ENCODE measurements at regions not wholly inside any gene's neighbourhood (a gene's known extent, or its start where the extent isn't known, plus 50 kb on each side); places are given as distances from the start of the nearest gene placed in this dataset.

- no peak for DNase-seq
These were observed 854.7 kb downstream of the AACS start for GRCh38 chr12:125919856-125920470.

GRCh38 chr12:125922330-125922729 lies 857.1 kb downstream of the AACS start:
- no peak for DNase-seq

GRCh38 chr12:125936502-125936901 lies 871.3 kb downstream of the AACS start:
- no peak for DNase-seq

GRCh38 chr12:125944446-125944845 lies 879.2 kb downstream of the AACS start:
- no peak for DNase-seq

DNA sequence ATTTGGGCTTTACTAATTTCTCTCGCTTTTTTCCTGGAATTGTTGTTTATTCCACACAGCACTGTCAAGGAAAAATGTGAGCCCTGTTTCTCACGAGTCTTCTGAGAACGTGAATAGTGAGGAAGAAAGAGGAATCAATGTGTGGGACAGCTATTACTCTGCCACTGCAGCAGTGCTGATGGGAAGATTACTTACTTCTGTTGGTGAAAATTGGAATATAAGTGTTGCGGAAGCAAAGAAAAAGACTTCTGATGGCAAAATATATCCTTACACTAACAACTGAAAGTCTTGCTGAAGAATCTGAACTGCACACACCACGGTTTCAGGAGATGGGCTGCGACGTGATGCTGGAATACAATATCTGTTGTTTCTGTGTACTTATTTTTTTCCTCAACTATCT lies 884.2 kb downstream of the AACS start:
- DNase-seq: no peak

- DNase-seq: no peak
These were observed 889.1 kb downstream of the AACS start for GRCh38 chr12:125954362-125954761.

GRCh38 chr12:125956186-125956585 lies 891.0 kb downstream of the AACS start:
- no peak for DNase-seq

DNA sequence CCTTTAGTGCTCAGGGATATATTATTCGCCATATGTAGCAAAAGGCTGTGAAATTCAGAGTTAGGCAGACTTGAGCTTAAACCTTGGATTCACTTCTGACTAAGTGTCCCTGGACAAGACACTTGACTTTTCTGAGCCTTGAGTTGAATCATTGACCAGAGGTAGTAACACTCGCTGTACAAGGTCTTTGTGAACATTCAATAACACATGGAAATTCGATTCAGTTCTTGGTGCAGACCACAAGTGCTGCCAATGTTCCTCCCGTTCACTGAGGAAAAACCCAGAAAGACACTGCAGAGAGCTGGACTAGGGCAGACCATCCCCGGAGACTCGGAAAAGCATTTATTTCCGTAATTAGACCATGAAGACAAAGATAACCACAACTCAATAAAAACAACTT lies 901.4 kb downstream of the AACS start:
- DNase-seq: no peak

DNA sequence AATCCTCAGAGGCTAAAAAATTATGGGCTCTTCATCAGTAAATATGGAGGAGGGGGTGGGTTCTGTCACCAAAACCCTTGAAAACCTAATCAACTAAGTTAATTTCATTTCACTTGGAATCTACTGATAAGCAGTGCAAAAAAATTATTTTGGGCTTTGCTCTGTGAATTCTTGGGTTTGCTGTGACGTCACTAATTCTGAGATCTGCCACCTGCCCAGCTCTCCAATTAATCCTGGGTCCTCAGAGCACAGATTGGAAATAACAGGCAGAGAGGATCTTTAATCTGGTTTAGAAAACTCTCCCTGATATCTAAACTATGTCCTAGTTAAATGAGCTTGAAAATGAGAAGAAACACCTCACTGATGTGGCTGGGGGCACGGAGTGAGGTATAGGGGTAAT lies 903.2 kb downstream of the AACS start:
- no peak for DNase-seq

- DNase-seq: no peak
These were observed 906.7 kb downstream of the AACS start for GRCh38 chr12:125971981-125972380.

DNA sequence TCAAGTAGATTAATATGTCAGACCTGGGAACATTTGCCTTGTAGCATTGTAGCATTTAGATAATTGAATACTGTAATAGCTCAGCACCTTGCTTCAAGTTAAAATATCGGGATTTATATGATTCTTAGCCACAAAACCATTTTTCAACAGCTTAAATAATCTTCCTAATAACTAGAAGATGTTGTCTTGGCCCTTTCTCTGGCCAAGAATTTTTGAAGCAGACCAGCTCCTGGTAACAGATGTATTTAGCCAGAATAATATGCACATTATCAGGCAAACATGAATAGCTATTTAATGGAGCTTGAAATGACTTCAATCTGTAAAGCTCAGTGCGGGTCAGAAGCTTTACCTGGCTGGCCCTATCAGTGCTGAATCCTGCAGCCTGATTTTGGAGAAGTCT lies 913.1 kb downstream of the AACS start:
- DNase-seq: no peak

DNA sequence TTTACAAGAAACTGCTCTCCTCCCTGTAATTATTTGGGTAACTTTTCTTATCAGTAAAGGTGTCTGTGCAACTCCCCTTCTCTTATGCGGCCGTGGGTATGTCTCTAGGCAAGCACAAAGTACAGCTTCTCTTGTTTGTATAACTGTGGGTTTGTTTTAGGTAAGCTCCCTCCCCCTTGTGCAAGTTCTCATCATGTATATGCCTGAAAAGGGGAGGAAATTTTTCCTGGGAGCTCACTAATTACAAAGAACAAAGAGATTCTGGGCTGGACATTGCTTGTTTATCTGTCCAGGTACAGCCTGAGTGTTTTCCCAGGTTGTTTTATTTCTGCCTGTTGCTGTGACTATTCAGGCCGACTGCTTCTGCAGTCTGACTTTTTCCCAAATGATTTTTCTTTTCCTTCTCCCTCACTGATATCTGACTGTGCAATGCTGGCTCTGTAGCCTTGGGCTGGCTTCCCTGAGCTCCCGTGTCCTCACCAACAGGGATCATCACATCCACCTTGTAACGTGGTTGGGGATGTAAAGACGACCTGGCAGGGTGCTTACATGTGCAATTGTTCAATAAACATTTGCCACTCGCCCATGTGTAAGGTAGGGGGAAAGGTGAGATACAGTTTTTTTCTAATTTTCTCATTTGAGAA lies 916.5 kb downstream of the AACS start:
- DNase-seq: no peak

- DNase-seq: peak in 2 of 4 experiments; percentile 58
These were observed 918.0 kb downstream of the AACS start for GRCh38 chr12:125983094-125983783.

DNA sequence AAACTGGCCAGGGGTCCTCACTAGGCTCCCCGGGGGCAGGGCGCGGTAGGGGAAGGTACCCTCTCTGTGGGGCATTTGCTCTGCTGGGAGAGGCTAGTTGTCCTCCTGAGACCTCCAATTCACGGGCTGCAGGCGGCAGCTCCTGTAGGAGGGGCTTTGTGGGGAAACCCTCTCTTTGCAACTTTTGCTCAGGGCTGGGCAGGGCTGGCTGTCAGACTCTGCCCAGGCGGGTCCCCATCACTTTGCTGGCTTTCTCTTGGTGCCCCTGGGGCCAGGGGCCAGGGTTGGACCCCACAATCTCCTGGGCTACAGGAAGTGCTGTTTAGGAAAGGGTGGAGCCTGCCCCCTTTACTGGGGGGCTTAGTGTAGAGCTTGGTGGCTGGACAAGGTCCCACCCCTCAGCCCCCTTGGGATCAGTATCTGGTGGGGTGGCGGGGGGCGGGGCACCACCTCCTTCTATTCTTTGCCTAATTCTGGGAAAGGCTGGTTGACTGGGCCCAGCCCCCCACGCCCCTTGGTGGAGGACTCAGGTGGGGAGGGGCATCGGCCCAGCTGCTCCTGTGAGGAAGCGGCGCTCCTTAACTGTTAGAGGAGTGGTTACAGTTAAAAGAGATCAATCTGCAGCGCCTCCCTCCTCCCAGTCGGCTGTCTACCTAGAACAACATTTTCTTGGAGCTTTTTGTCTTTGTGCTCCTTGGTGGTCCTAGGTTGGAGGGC lies 918.7 kb downstream of the AACS start:
- no peak for DNase-seq

- DNase-seq: no peak
These were observed 923.3 kb downstream of the AACS start for GRCh38 chr12:125988545-125988944.

GRCh38 chr12:125989696-125990095 lies 924.5 kb downstream of the AACS start:
- DNase-seq: no peak

DNA sequence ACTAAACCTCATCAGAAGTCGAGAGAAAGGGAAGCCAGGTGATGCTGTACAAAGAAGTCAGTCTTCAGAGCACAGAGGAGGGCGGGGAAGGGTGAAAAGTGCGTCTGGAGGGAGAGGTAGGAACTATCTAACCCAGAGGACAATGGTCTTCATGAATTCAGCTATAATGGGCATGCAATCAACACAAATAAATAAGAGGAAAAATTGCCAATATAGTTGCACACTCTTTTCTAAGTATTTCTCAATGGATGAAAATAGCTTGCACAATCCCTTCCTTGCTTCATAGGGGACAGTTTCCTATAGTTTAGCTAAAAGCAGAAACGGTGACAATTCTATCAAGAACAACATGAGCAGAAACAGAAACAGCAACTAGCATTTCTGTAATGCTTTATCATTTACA lies 931.2 kb downstream of the AACS start:
- peak in 2 of 4 experiments; percentile 4 to 19 for DNase-seq

DNA sequence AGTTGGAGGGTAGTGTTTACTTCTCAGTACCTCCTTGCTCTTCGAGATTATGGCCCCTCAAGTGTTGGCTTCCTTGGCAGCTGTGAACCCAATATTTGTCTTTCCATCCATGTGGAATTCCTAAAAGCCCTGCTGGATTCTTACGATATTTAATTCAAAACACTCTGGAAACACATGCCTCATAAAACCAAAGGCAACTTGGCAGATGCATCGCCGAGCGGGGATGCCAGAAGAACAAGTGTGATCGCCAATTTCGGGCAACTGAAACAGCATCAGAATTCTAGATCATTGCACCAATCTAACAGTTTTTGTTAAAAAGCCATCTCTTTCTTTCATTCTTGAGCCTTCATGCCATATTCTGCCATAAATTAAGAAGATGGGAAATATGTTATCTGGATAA lies 934.4 kb downstream of the AACS start:
- no peak for DNase-seq

DNA sequence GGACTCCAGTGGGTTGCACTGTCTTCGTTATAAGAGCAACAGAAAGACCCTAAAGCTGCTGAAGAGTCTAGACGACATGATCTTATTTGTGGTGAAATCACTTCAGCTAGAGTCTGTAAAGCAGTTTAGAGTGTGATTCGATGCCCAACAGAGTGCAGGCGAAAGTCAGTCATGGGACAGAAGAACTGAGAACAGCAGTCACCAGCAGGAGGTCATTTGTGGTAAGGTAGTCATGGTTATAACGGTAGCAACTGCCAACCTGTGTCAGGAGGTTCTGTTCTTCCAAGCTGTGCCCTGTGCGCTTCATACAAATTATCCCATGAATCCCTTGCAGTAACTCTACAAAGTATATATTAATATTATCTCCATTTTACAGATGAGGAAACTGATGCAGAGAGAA lies 954.1 kb downstream of the AACS start:
- DNase-seq: no peak

DNA sequence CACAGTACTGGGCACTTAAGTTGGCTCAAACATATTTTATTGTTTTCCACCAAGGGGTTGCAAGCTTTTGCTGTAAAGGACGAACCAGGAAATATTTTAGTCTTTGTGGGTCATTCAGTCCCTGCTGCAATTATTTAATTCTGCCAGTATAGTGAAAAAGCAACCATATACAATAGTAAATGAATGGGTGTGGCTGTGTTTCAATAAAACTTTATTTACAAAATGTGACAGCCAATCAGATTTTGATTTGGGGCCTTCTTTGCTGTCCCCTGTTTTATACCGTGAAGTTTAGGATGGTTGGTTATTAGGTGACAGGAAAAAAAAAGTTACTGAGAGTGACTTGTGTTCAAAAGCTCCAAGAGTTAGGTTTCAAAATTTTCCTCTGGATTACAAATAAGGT lies 956.4 kb downstream of the AACS start:
- no peak for DNase-seq

DNA sequence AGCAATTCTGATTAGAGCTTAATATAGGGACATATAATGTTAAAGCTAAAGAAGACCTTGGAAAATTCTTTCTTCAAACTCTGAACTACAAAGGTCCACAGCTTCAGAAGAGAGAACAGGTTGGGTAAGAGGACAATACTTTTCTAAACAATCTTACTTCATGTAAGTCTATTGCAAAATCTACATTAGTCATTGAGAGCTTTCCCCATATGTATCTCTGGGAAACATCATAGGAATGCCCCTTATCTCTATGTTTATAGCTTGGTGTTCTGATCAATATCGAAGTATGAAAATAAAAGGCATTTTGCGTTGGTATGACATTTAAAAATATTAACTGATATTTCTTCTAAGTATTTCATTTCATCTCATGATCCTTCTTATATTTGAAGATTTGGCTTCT lies 962.6 kb downstream of the AACS start:
- DNase-seq: no peak

- DNase-seq: no peak
These were observed 965.3 kb downstream of the AACS start for GRCh38 chr12:126030573-126030972.

DNA sequence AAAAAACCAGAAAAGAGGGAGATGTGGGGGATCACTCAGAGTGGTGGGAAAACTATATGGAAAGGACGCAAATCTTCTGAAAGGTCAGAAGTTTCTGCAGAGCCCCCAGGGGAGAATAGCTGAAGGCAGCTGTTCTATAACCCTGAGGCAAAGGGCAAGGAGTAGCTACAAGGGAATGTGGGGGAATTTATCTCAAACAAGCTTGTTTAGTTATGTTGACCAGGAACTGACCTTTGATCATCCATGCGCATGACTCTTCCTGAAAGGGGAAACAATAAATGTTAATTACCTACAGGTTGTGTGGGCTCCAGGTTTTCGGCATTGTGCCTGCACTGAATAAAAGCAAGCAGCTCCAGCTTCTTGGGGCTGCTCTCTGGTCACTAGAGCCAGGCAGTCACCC lies 968.5 kb downstream of the AACS start:
- DNase-seq: no peak

DNA sequence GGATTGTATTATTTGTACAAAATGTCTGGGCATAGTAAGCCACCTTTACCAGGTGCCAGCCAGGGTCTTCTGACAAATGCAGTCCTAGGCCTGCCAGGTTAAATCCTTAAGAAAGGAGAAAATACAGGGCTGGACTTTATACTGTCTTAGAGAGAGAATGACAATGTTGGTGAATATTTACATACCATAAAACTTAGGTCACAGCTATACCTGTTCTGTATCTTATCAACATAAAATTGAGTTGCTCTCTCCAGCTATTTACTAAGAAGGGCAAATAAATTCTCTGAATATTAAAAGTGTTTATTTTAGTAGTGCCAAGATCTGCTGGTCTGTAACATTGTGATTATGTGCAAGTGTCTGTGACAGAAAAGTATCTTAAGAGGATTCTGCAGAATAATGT lies 971.1 kb downstream of the AACS start:
- no peak for DNase-seq
